Type B pancreatic cell (in vitro differentiated cells): ENCODE measurements at regions not wholly inside any gene's neighbourhood (a gene's known extent, or its start where the extent isn't known, plus 50 kb on each side); places are given as distances from the start of the nearest gene placed in this dataset.

Source experiments
- DNase-seq: peaks from one replicate; pipeline ENCODE4 v3.0.0; 2021; ENCODE audit warnings: mixed read lengths; ENCODE audit not compliant: unreplicated experiment; ENCODE audit errors: extremely low spot score
- H3K27ac Mint-ChIP-seq: 2 replicates; pipeline ENCODE4 v1.8.0; 2021; ENCODE audit warnings: mild to moderate bottlenecking, mixed read lengths
- H3K27me3 Mint-ChIP-seq: 2 replicates; pipeline ENCODE4 v1.8.0; 2021; ENCODE audit warnings: mixed read lengths
- H3K36me3 Mint-ChIP-seq: 2 replicates; pipeline ENCODE4 v1.8.0; 2021; ENCODE audit warnings: mixed read lengths
- H3K4me1 Mint-ChIP-seq: one replicate; pipeline ENCODE4 v1.8.0; 2021; ENCODE audit warnings: mixed read lengths; ENCODE audit not compliant: unreplicated experiment
- H3K4me3 Mint-ChIP-seq: 2 replicates; pipeline ENCODE4 v1.8.0; 2021; ENCODE audit warnings: mild to moderate bottlenecking, mixed read lengths
- H3K9me3 Mint-ChIP-seq: 2 replicates; pipeline ENCODE4 v1.8.0; 2021; ENCODE audit warnings: mixed read lengths
- CTCF ChIP-seq: fragments of 200-600 bp; sonication (generic); conservative IDR thresholded peaks from 2 replicates; pipeline ENCODE4 v1.5.0; 2021; ENCODE audit warnings: antibody characterized with exemption, mild to moderate bottlenecking

- Mint-ChIP-seq H3K4me3 (no peak overlapping the region), H3K4me1 (no peaks in the 10 kb centered on the region), H3K36me3 (no peaks in the 10 kb centered on the region), H3K27me3 (peaks cover 21% of the 10 kb centered on the region), H3K9me3 (no peaks in the 10 kb centered on the region), H3K27ac (no peak overlapping the region)
- TF ChIP-seq CTCF: no peak
- no peak for DNase-seq
These were observed 135.2 kb upstream of the SLC6A11 start for GRCh38 chr3:10680796-10681195.

- H3K4me1 Mint-ChIP-seq: no peaks in the 10 kb centered on the region
- no peak overlapping the region for H3K4me3 Mint-ChIP-seq
- H3K9me3 Mint-ChIP-seq: no peaks in the 10 kb centered on the region
- no peak for TF ChIP-seq CTCF
- DNase-seq: no peak
- H3K36me3 Mint-ChIP-seq: no peaks in the 10 kb centered on the region
- no peak overlapping the region for H3K27ac Mint-ChIP-seq
- peaks cover 13% of the 10 kb centered on the region for H3K27me3 Mint-ChIP-seq
These were observed 133.3 kb upstream of the SLC6A11 start for GRCh38 chr3:10682692-10683091.

- Mint-ChIP-seq H3K36me3 (no peaks in the 10 kb centered on the region), H3K27ac (no peak overlapping the region), H3K4me3 (no peak overlapping the region), H3K27me3 (peaks cover 13% of the 10 kb centered on the region), H3K4me1 (no peaks in the 10 kb centered on the region), H3K9me3 (no peaks in the 10 kb centered on the region)
- DNase-seq: no peak
- no peak for TF ChIP-seq CTCF
These were observed 132.9 kb upstream of the SLC6A11 start for GRCh38 chr3:10683106-10683505.

GRCh38 chr3:10688126-10688525, 127.9 kb upstream of the SLC6A11 start:
- Mint-ChIP-seq H3K9me3 (no peaks in the 10 kb centered on the region), H3K27me3 (peaks cover 30% of the 10 kb centered on the region), H3K4me3 (no peak overlapping the region), H3K36me3 (no peaks in the 10 kb centered on the region), H3K27ac (no peak overlapping the region), H3K4me1 (no peaks in the 10 kb centered on the region)
- DNase-seq: no peak
- TF ChIP-seq CTCF: no peak

- H3K9me3 Mint-ChIP-seq: no peaks in the 10 kb centered on the region
- no peak for DNase-seq
- H3K4me1 Mint-ChIP-seq: no peaks in the 10 kb centered on the region
- H3K4me3 Mint-ChIP-seq: no peak overlapping the region
- no peak for TF ChIP-seq CTCF
- H3K36me3 Mint-ChIP-seq: no peaks in the 10 kb centered on the region
- H3K27ac Mint-ChIP-seq: no peak overlapping the region
- H3K27me3 Mint-ChIP-seq: peaks cover 30% of the 10 kb centered on the region
These were observed 127.4 kb upstream of the SLC6A11 start for GRCh38 chr3:10688548-10689172.
